Caco-2 (cell line): ENCODE measurements at regions not wholly inside any gene's neighbourhood (a gene's known extent, or its start where the extent isn't known, plus 50 kb on each side); places are given as distances from the start of the nearest gene placed in this dataset.

Experiments
- BruUV-seq: library from RNA; stranded (reverse); fragments of 400-500 nt; replicated peaks from 2 replicates; lab custom pipeline; 2021; lab: Mats Ljungman, UMichigan
- CTCF ChIA-PET: fragments of 300-600 bp; sonication (Branson Sonifier 250); formaldehyde crosslinking; loops from one replicate; lab custom pipeline; 2022; ENCODE audit warnings: antibody characterized with exemption; lab: Charles Lee
- POLR2A ChIA-PET: fragments of 300-600 bp; sonication (Branson Sonifier 250); formaldehyde crosslinking; loops from one replicate; lab custom pipeline; 2022; ENCODE audit warnings: antibody characterized with exemption; lab: Charles Lee
- DNase-seq, 2 experiments: peaks; one replicate each; pipeline versions ENCODE4 v3.0.0 to v3.0.0-alpha.2; 2020 to 2022
- H3K27me3 ChIP-seq: replicated peaks from 2 replicates; pipeline ENCODE4 v1.6.0; 2011; ENCODE audit warnings: low read length; ENCODE audit not compliant: control insufficient read depth, insufficient read depth
- H3K36me3 ChIP-seq: 2 replicates; pipeline ENCODE4 v1.5.1; 2011; ENCODE audit warnings: low read length; ENCODE audit not compliant: control insufficient read depth, insufficient read depth
- H3K4me1 ChIP-seq: fragments of 250-450 bp; sonication (Bioruptor Pico); 2 replicates; pipeline ENCODE4 v1.5.1; 2020; ENCODE audit warnings: mild to moderate bottlenecking
- H3K4me3 ChIP-seq: 2 replicates; pipeline ENCODE4 v1.5.1; 2011; ENCODE audit warnings: low read depth, mild to moderate bottlenecking, control low read depth, low read length
- H3K9me3 ChIP-seq: fragments of 250-450 bp; sonication (Bioruptor Pico); 2 replicates; pipeline ENCODE4 v1.5.1; 2020; ENCODE audit warnings: mild to moderate bottlenecking, moderate library complexity
- H3K27ac Mint-ChIP-seq: one replicate; pipeline ENCODE4 v1.8.0; 2022; ENCODE audit warnings: mixed read lengths; ENCODE audit not compliant: unreplicated experiment
- H3K27me3 Mint-ChIP-seq: one replicate; pipeline ENCODE4 v1.8.0; 2022; ENCODE audit warnings: mixed read lengths; ENCODE audit not compliant: insufficient read depth, unreplicated experiment
- H3K36me3 Mint-ChIP-seq: one replicate; pipeline ENCODE4 v1.8.0; 2022; ENCODE audit warnings: mild to moderate bottlenecking, mixed read lengths; ENCODE audit not compliant: insufficient read depth, unreplicated experiment
- H3K4me1 Mint-ChIP-seq: one replicate; pipeline ENCODE4 v1.8.0; 2022; ENCODE audit warnings: low read depth, mixed read lengths; ENCODE audit not compliant: unreplicated experiment
- H3K4me3 Mint-ChIP-seq: one replicate; pipeline ENCODE4 v1.8.0; 2022; ENCODE audit warnings: mild to moderate bottlenecking, moderate library complexity, mixed read lengths; ENCODE audit not compliant: unreplicated experiment
- H3K9me3 Mint-ChIP-seq: one replicate; pipeline ENCODE4 v1.8.0; 2022; ENCODE audit warnings: mixed read lengths; ENCODE audit not compliant: unreplicated experiment
- CTCF ChIP-seq, 2 experiments: fragments of 200-600 bp in 1 of 2; IDR thresholded peaks; 1 replicate in 1 of 2; 2 replicates in 1 of 2; pipeline versions ENCODE4 v1.5.1 to v1.8.0; 2011 to 2022; ENCODE audit warnings: antibody characterized with exemption in 1 of 2, control low read depth in 1 of 2, inconsistent platforms in 1 of 2, low read depth in 1 of 2, low read length in 1 of 2, mild to moderate bottlenecking in 1 of 2, moderate library complexity in 1 of 2; ENCODE audit not compliant: insufficient read depth in 1 of 2, severe bottlenecking in 1 of 2, unreplicated experiment in 1 of 2
- intact Hi-C: fragments of 100-400 bp; cut with micrococcal nuclease; formaldehyde crosslinking; loops from one replicate; pipeline ENCODE4 v1.10.0; 2022; ENCODE audit not compliant: unreplicated experiment

- POLR2A ChIA-PET, result no interaction called here
- Mint-ChIP-seq H3K36me3 (no peaks in the 10 kb centered on the region), H3K27ac (no peak overlapping the region), H3K27me3 (peaks cover 20% of the 10 kb centered on the region), H3K4me3 (no peak overlapping the region), H3K9me3 (no peaks in the 10 kb centered on the region), H3K4me1 (no peaks in the 10 kb centered on the region)
- TF ChIP-seq CTCF (IDR thresholded peaks at IDR 0.05; ENCODE audit: insufficient read depth in 1 of 2, low read depth in 1 of 2, low read length in 1 of 2, severe bottlenecking in 1 of 2, unreplicated experiment in 1 of 2), result no peak
- intact Hi-C loops, result no loop called here
- CTCF ChIA-PET, result no interaction called here
- BruUV-seq, result no TSS peak
- no peaks in the 10 kb centered on the region for H3K4me1 ChIP-seq
- H3K4me3 ChIP-seq, result no peak overlapping the region
- no peaks in the 10 kb centered on the region for H3K27me3 ChIP-seq
- H3K36me3 ChIP-seq, result no peaks in the 10 kb centered on the region
- H3K9me3 ChIP-seq, result no peaks in the 10 kb centered on the region
- DNase-seq, result no peak
Observed at GRCh38 chr7:25520516-25520915, 292.2 kb upstream of the NPVF start.

- ChIA-PET CTCF (no interaction called here), POLR2A (no interaction called here)
- H3K9me3 Mint-ChIP-seq, result no peaks in the 10 kb centered on the region
- Histone ChIP-seq H3K4me3 (no peak overlapping the region), H3K36me3 (no peaks in the 10 kb centered on the region), H3K27me3 (no peaks in the 10 kb centered on the region), H3K4me1 (no peaks in the 10 kb centered on the region), H3K9me3 (no peaks in the 10 kb centered on the region)
- H3K4me3 Mint-ChIP-seq, result no peak overlapping the region
- TF ChIP-seq CTCF (IDR thresholded peaks at IDR 0.05; ENCODE audit: insufficient read depth in 1 of 2, low read depth in 1 of 2, low read length in 1 of 2, severe bottlenecking in 1 of 2, unreplicated experiment in 1 of 2), result no peak
- no peaks in the 10 kb centered on the region for H3K4me1 Mint-ChIP-seq
- H3K27ac Mint-ChIP-seq, result no peak overlapping the region
- H3K27me3 Mint-ChIP-seq, result peaks cover 24% of the 10 kb centered on the region
- H3K36me3 Mint-ChIP-seq, result no peaks in the 10 kb centered on the region
- no TSS peak for BruUV-seq
- no peak for DNase-seq
- intact Hi-C loops, result no loop called here
Observed at GRCh38 chr7:25521236-25521635, 292.9 kb upstream of the NPVF start.

DNA sequence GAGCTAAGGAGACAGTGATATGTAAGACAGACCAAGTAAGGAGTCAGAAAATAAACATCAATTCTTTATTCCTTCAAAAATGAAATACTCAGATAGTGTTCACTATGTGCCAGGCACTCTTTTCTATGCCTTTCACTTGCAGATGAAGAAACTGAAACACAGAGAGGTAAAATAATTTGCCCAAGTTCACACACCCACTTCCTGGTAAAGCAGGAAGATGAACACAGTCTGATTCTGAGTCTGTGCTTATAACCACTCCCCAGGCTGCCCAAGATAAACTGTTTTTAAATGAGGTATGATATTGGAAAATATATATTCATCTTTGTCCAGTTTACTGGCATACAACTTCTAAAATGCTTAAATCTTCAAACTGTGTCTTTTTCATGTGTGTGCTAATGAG, 294.4 kb upstream of the NPVF start:
- Mint-ChIP-seq H3K27ac (no peak overlapping the region), H3K9me3 (no peaks in the 10 kb centered on the region), H3K36me3 (no peaks in the 10 kb centered on the region), H3K4me3 (no peak overlapping the region), H3K4me1 (no peaks in the 10 kb centered on the region), H3K27me3 (peaks cover 21% of the 10 kb centered on the region)
- Histone ChIP-seq H3K36me3 (no peaks in the 10 kb centered on the region), H3K4me3 (no peak overlapping the region), H3K9me3 (no peaks in the 10 kb centered on the region), H3K4me1 (no peaks in the 10 kb centered on the region), H3K27me3 (no peaks in the 10 kb centered on the region)
- POLR2A ChIA-PET, result no interaction called here
- intact Hi-C loops, result no loop called here
- CTCF ChIA-PET, result no interaction called here
- DNase-seq, result no peak
- TF ChIP-seq CTCF (IDR thresholded peaks at IDR 0.05; ENCODE audit: insufficient read depth in 1 of 2, low read depth in 1 of 2, low read length in 1 of 2, severe bottlenecking in 1 of 2, unreplicated experiment in 1 of 2), result no peak
- no TSS peak for BruUV-seq
